SK-N-SH (cell line): ENCODE measurements at regions not wholly inside any gene's neighbourhood (a gene's known extent, or its start where the extent isn't known, plus 50 kb on each side); places are given as distances from the start of the nearest gene placed in this dataset.
A peak's percentile ranks its signal among the peaks of the same experiment; 100 is the strongest.

Experiments
- CTCF ChIA-PET: fragments of 300-600, 350-600 bp; formaldehyde crosslinking; extraction: SDS; loops from one replicate; lab custom pipeline; 2021; lab: Yijun Ruan, JAX
- POLR2A ChIA-PET: fragments of 350-600 bp; sonication (Branson Sonifier 250); formaldehyde crosslinking; extraction: SDS; loops from one replicate; lab custom pipeline; 2020; ENCODE audit warnings: antibody characterized with exemption, inconsistent platforms; lab: Yijun Ruan, JAX
- DNase-seq: peaks from one replicate; pipeline ENCODE4 v3.0.0; 2012
- H2AFZ ChIP-seq: fragments of 200-600 bp; sonication (generic); 2 replicates; pipeline ENCODE4 v1.8.1; 2016; ENCODE audit warnings: antibody characterized with exemption, mild to moderate bottlenecking, low read depth
- H3F3A ChIP-seq: fragments of 200-600 bp; sonication (generic); replicated peaks from 2 replicates; pipeline ENCODE3; 2016; ENCODE audit warnings: antibody characterized with exemption, mild to moderate bottlenecking; ENCODE audit not compliant: insufficient read depth
- H3K27ac ChIP-seq, 2 experiments: fragments of 200-500 bp in 1 of 2; fragments of 200-600 bp in 1 of 2; sonication (Bioruptor generic) in 1 of 2; sonication (generic), shearing (Covaris generic) in 1 of 2; 2 replicates each; pipeline versions ENCODE4 v1.5.1 to v1.6.1; 2014 to 2016; ENCODE audit warnings: low read depth in 2 of 2, inconsistent platforms in 1 of 2, low read length in 1 of 2, mild to moderate bottlenecking in 1 of 2, mixed read lengths in 1 of 2
- H3K27me3 ChIP-seq: fragments of 200-600 bp; sonication (generic), shearing (Covaris generic); 2 replicates; pipeline ENCODE4 v1.6.1; 2016; ENCODE audit warnings: mixed run types; ENCODE audit not compliant: insufficient read depth
- H3K36me3 ChIP-seq, 2 experiments: fragments of 200-500 bp in 1 of 2; fragments of 200-600 bp in 1 of 2; sonication (Bioruptor generic) in 1 of 2; sonication (generic) in 1 of 2; replicated peaks in 1 of 2; 2 replicates each; pipeline versions ENCODE3 to v1.5.1; 2014 to 2016; ENCODE audit warnings: low read length in 1 of 2, mild to moderate bottlenecking in 1 of 2; ENCODE audit not compliant: insufficient read depth in 2 of 2, control insufficient read depth in 1 of 2
- H3K4me1 ChIP-seq, 2 experiments: fragments of 200-500 bp in 1 of 2; fragments of 200-600 bp in 1 of 2; sonication (Bioruptor generic) in 1 of 2; sonication (generic), shearing (Covaris generic) in 1 of 2; 2 replicates each; pipeline versions ENCODE4 v1.5.1 to v1.6.1; 2014 to 2016; ENCODE audit warnings: low read depth in 1 of 2, low read length in 1 of 2, mixed run types in 1 of 2; ENCODE audit not compliant: insufficient read depth in 2 of 2, control insufficient read depth in 1 of 2
- H3K4me2 ChIP-seq: fragments of 200-600 bp; sonication (generic), shearing (Covaris generic); 2 replicates; pipeline ENCODE4 v1.6.1; 2017; ENCODE audit warnings: mixed run types
- H3K4me3 ChIP-seq, 2 experiments: fragments of 200-500 bp in 1 of 2; fragments of 200-600 bp in 1 of 2; sonication (Bioruptor generic) in 1 of 2; sonication (generic), shearing (Covaris generic) in 1 of 2; 2 replicates each; pipeline versions ENCODE4 v1.5.1 to v1.8.1; 2014 to 2016; ENCODE audit warnings: low read depth in 2 of 2, inconsistent platforms in 1 of 2, low read length in 1 of 2, mild to moderate bottlenecking in 1 of 2, mixed read lengths in 1 of 2, moderate library complexity in 1 of 2
- H3K79me2 ChIP-seq: fragments of 200-600 bp; sonication (generic); 2 replicates; pipeline ENCODE4 v1.8.1; 2017; ENCODE audit warnings: mild to moderate bottlenecking; ENCODE audit not compliant: insufficient read depth
- H3K9ac ChIP-seq: fragments of 200-600 bp; sonication (generic); 2 replicates; pipeline ENCODE4 v1.6.1; 2017; ENCODE audit warnings: mixed run types
- H3K9me2 ChIP-seq: fragments of 200-600 bp; sonication (generic); 2 replicates; pipeline ENCODE4 v1.6.1; 2017; ENCODE audit warnings: mixed run types
- H3K9me3 ChIP-seq: fragments of 200-600 bp; sonication (generic); 2 replicates; pipeline ENCODE4 v1.6.1; 2017; ENCODE audit warnings: mixed run types, mild to moderate bottlenecking, moderate library complexity
- H4K20me1 ChIP-seq: fragments of 200-600 bp; sonication (generic); 2 replicates; pipeline ENCODE4 v1.6.1; 2017; ENCODE audit warnings: mild to moderate bottlenecking, mixed run types; ENCODE audit not compliant: insufficient read depth
- CTCF ChIP-seq: fragments of 200-600 bp; sonication (generic); IDR thresholded peaks from 2 replicates; pipeline ENCODE4 v1.6.1; 2017; ENCODE audit warnings: antibody characterized with exemption, mild to moderate bottlenecking, moderate library complexity
- FOSL2 ChIP-seq: IDR thresholded peaks from 2 replicates; pipeline ENCODE4 v1.4.0; 2012; ENCODE audit warnings: low read depth, mild to moderate bottlenecking, moderate library complexity, borderline replicate concordance
- IRF3 ChIP-seq: fragments of 150-350 bp; IDR thresholded peaks from 2 replicates; pipeline ENCODE4 v1.6.1; 2016; ENCODE audit warnings: mild to moderate bottlenecking, low read depth, low read length
- TCF12 ChIP-seq: IDR thresholded peaks from 2 replicates; pipeline ENCODE4 v1.4.0; 2012
- YY1 ChIP-seq: IDR thresholded peaks from 2 replicates; pipeline ENCODE4 v1.4.0; 2012; ENCODE audit warnings: low read depth, mild to moderate bottlenecking
- WGBS: methylation state at CpG from one replicate; pipeline ENCODE4 v1.1.6; 2017; ENCODE audit warnings: low lambda C conversion rate; 5-methylcytosine and 5-hydroxymethylcytosine counted together
- TF ChIP-seq, protein P1 (sequence below): IDR thresholded peaks from 2 replicates; pipeline ENCODE4; 2012
- TF ChIP-seq, protein P2 (sequence below): IDR thresholded peaks from 2 replicates; pipeline ENCODE4 v1.4.0; 2012; ENCODE audit warnings: low read depth
- TF ChIP-seq, protein P3 (sequence below): IDR thresholded peaks from 2 replicates; pipeline ENCODE4 v1.6.1; 2012; ENCODE audit warnings: mild to moderate bottlenecking, low read depth, low read length, moderate library complexity

DNA sequence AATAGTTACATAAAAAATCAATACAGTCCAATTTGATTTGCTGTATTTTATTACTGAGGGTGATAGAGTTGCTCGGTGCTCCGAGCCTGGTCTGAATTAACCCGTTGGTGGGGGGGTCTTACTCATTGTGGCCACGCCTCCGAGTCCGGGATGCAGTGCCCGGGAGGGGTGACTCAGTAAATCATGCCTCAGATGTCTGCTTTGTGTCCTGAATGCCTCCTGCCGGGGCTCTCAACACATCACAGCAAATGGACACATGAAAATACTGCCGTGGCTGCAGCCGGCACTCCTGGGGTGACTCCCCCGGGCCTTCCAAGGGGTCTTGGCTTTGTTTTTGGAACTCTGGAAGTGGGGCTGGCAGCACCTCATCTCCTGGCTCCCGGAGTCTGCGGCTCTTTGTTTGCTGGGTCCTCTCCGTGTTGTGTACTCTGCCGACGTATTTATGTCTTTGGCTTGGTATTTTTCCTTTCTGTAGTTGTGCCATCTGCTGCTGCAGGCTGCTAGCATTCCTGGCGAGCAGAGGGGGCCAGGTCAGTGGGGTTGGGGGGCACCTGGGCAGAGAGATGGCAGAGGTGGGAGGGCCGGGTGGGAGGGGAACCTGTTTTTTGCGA lies 129.0 kb downstream of the AACS start:
- ChIA-PET POLR2A (no interaction called here), CTCF (interaction anchor here (1.2 to 1.9 kb wide), 3 partner anchors 8 to 53 kb away, joined by 3 to 12 read pairs (median 5); no protein-coding TSS in a partner anchor)
- peak; percentile 65 for DNase-seq
- Histone ChIP-seq H3K79me2 (no peaks in the 10 kb centered on the region), H3K4me2 (peak overlapping the region; percentile 70), H3F3A (no peaks in the 10 kb centered on the region), H3K9ac (no peak overlapping the region), H3K9me3 (no peaks in the 10 kb centered on the region), H2AFZ (peak overlapping the region; percentile 56; the same call in 1 of the 2 replicates), H4K20me1 (no peaks in the 10 kb centered on the region), H3K36me3 (no peaks in the 10 kb centered on the region), H3K27ac (no peak overlapping the region)
- 5% methylated on average over 17 of the region's 19 CpGs for WGBS
- TF ChIP-seq TCF12: peak; percentile 72
- no peak for TF ChIP-seq IRF3
- TF ChIP-seq, protein P1, sequence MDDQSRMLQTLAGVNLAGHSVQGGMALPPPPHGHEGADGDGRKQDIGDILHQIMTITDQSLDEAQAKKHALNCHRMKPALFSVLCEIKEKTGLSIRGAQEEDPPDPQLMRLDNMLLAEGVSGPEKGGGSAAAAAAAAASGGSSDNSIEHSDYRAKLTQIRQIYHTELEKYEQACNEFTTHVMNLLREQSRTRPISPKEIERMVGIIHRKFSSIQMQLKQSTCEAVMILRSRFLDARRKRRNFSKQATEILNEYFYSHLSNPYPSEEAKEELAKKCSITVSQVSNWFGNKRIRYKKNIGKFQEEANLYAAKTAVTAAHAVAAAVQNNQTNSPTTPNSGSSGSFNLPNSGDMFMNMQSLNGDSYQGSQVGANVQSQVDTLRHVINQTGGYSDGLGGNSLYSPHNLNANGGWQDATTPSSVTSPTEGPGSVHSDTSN: peak; percentile 69
- peak; percentile 59 for TF ChIP-seq FOSL2
- TF ChIP-seq, protein P2, sequence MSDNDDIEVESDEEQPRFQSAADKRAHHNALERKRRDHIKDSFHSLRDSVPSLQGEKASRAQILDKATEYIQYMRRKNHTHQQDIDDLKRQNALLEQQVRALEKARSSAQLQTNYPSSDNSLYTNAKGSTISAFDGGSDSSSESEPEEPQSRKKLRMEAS: 0 out of 2 replicates have a peak, but pooled peaks have one; percentile 13
- TF ChIP-seq, all 33 proteins: peak for 4
- Histone ChIP-seq H3K4me3 (peak overlapping the region; percentile 6 to 32; a peak in 3 of 4 replicates), H3K27me3 (peaks cover 24% of the 10 kb centered on the region; the same call in 1 of the 2 replicates), H3K9me2 (no peaks in the 10 kb centered on the region), H3K4me1 (no peaks in the 10 kb centered on the region; a peak in 1 of 4 replicates)

DNA sequence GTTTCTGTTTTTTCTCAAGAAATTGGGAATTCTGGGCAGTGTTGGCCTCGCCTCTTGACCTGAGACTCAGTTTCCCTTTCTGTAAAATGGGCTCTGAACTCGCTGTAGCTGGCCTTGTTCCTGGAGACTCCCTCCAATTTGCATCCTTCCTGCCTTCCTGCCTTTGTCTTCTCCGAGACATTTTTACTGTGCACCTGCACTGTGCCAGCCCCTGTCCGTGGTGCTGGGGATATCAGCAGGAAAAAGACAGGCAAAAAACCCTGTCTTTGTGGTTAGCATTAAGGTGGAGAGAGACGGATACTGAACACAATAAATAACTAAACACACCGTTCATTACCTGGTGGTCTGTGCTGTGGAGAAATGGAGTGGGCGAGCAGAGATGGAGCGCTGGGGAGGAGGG lies 129.8 kb downstream of the AACS start:
- Histone ChIP-seq H3K79me2 (no peaks in the 10 kb centered on the region), H3K9me2 (no peaks in the 10 kb centered on the region), H3K4me2 (no peak overlapping the region), H3K9me3 (no peaks in the 10 kb centered on the region), H3K4me1 (no peaks in the 10 kb centered on the region; a peak in 1 of 4 replicates), H3K4me3 (no peak overlapping the region), H3F3A (no peaks in the 10 kb centered on the region), H3K36me3 (no peaks in the 10 kb centered on the region), H4K20me1 (no peaks in the 10 kb centered on the region), H2AFZ (no peak overlapping the region), H3K9ac (no peak overlapping the region), H3K27ac (no peak overlapping the region), H3K27me3 (peaks cover 17% of the 10 kb centered on the region; the same call in 1 of the 2 replicates)
- TF ChIP-seq CTCF (no peak), YY1 (no peak)
- TF ChIP-seq, protein P3, sequence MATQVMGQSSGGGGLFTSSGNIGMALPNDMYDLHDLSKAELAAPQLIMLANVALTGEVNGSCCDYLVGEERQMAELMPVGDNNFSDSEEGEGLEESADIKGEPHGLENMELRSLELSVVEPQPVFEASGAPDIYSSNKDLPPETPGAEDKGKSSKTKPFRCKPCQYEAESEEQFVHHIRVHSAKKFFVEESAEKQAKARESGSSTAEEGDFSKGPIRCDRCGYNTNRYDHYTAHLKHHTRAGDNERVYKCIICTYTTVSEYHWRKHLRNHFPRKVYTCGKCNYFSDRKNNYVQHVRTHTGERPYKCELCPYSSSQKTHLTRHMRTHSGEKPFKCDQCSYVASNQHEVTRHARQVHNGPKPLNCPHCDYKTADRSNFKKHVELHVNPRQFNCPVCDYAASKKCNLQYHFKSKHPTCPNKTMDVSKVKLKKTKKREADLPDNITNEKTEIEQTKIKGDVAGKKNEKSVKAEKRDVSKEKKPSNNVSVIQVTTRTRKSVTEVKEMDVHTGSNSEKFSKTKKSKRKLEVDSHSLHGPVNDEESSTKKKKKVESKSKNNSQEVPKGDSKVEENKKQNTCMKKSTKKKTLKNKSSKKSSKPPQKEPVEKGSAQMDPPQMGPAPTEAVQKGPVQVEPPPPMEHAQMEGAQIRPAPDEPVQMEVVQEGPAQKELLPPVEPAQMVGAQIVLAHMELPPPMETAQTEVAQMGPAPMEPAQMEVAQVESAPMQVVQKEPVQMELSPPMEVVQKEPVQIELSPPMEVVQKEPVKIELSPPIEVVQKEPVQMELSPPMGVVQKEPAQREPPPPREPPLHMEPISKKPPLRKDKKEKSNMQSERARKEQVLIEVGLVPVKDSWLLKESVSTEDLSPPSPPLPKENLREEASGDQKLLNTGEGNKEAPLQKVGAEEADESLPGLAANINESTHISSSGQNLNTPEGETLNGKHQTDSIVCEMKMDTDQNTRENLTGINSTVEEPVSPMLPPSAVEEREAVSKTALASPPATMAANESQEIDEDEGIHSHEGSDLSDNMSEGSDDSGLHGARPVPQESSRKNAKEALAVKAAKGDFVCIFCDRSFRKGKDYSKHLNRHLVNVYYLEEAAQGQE: peak; percentile 95
- ChIA-PET POLR2A (no interaction called here), CTCF (no interaction called here)
- DNase-seq: no peak
- WGBS: 56% methylated on average over 8 of the region's 8 CpGs
